ENCODE measurements at regions not wholly inside any gene's neighbourhood (a gene's known extent, or its start where the extent isn't known, plus 50 kb on each side); places are given as distances from the start of the nearest gene placed in this dataset.

- TF ChIP-seq POLR2A (IDR thresholded peaks at IDR 0.05) (no peak), CTCF (IDR thresholded peaks at IDR 0.05) (no peak), POLR2AphosphoS5 (IDR thresholded peaks at IDR 0.05) (no peak)
These were observed 532.2 kb upstream of the API5 start for GRCh38 chr11:42779555-42779954.

Data from suprapubic skin (tissue), 4 donors.